MM.1S (cell line): ENCODE measurements at regions not wholly inside any gene's neighbourhood (a gene's known extent, or its start where the extent isn't known, plus 50 kb on each side); places are given as distances from the start of the nearest gene placed in this dataset.

ENCODE experiments used
- CTCF ChIP-seq: fragments of 300-600 bp; sonication (generic); IDR thresholded peaks from 2 replicates; pipeline ENCODE4 v1.5.1; 2016; ENCODE audit warnings: antibody characterized with exemption, low read length, mixed read lengths
- EZH2phosphoT487 ChIP-seq: fragments of 300-600 bp; sonication (generic); IDR thresholded peaks from 2 replicates; pipeline ENCODE4 v1.6.1; 2018; ENCODE audit warnings: antibody characterized with exemption, low read length

GRCh38 chr10:81728692-81729091 is 146.3 kb upstream of the NRG3 start:
- no peak for TF ChIP-seq CTCF
- no peak for TF ChIP-seq EZH2phosphoT487
